GM12878 (cell line): ENCODE measurements at regions not wholly inside any gene's neighbourhood (a gene's known extent, or its start where the extent isn't known, plus 50 kb on each side); places are given as distances from the start of the nearest gene placed in this dataset.

ENCODE experiments used
- ATAC-seq: fragments of 200-7000 bp; cut with Tn5 transposase; 3 replicates; pipeline ENCODE4 v1.9.1; 2020; ENCODE audit warnings: mild to moderate bottlenecking, moderate library complexity
- BruUV-seq: library from RNA; stranded (reverse); fragments of 400-500 nt; replicated peaks from 2 replicates; lab custom pipeline; 2021; lab: Mats Ljungman, UMichigan
- CTCF ChIA-PET: fragments of 300-600 bp; sonication (Branson Sonifier 250); formaldehyde crosslinking; extraction: SDS; loops from one replicate; lab custom pipeline; 2021; ENCODE audit warnings: inconsistent platforms; lab: Yijun Ruan, JAX
- POLR2A ChIA-PET: fragments of 350-600 bp; formaldehyde crosslinking; extraction: SDS; loops from one replicate; lab custom pipeline; 2021; ENCODE audit warnings: inconsistent platforms; lab: Charles Lee
- RAD21 ChIA-PET: fragments of 300-600 bp; sonication (Branson Sonifier 250); formaldehyde crosslinking; loops from one replicate; lab custom pipeline; 2023; ENCODE audit warnings: antibody characterized with exemption; ENCODE audit not compliant: unreplicated experiment; lab: Charles Lee
- SMC1A ChIA-PET: fragments of 300-600 bp; sonication (Branson Sonifier 250); formaldehyde crosslinking; loops from one replicate; lab custom pipeline; 2023; ENCODE audit not compliant: unreplicated experiment, uncharacterized antibody; lab: Charles Lee
- DNase-seq: peaks from one replicate; pipeline ENCODE4 v3.0.0-alpha.2; 2011; ENCODE audit warnings: low read depth, low spot score
- FAIRE-seq: peaks from 3 replicates; lab custom pipeline; 2011; peaks lifted over from hg19 to GRCh38; lab: Jason Lieb, UNC
- H2AFZ ChIP-seq: 2 replicates; pipeline ENCODE4 v1.6.0; 2011; ENCODE audit warnings: low read depth, low read length, control low read depth; ENCODE audit not compliant: control insufficient read depth
- H3K27ac ChIP-seq: 2 replicates; pipeline ENCODE4 v1.5.1; 2011; ENCODE audit warnings: control low read depth; ENCODE audit not compliant: control insufficient read depth, insufficient read depth
- H3K27me3 ChIP-seq, 2 experiments: replicated peaks in 1 of 2; 2 replicates each; pipeline versions ENCODE4 v1.6.0 to v1.6.1; 2011; ENCODE audit warnings: low read length in 1 of 2; ENCODE audit not compliant: control insufficient read depth in 2 of 2, insufficient read depth in 2 of 2
- H3K36me3 ChIP-seq, 2 experiments: 2 replicates each; pipeline ENCODE4 v1.5.1; 2011; ENCODE audit warnings: low read length in 1 of 2; ENCODE audit not compliant: control insufficient read depth in 2 of 2, insufficient read depth in 2 of 2
- H3K4me1 ChIP-seq: 2 replicates; pipeline ENCODE4 v1.6.1; 2011; ENCODE audit warnings: mild to moderate bottlenecking, low read length, moderate library complexity, mixed read lengths; ENCODE audit not compliant: control insufficient read depth, insufficient read depth
- H3K4me2 ChIP-seq: 2 replicates; pipeline ENCODE4 v1.6.0; 2011; ENCODE audit warnings: control low read depth; ENCODE audit not compliant: control insufficient read depth, insufficient read depth
- H3K4me3 ChIP-seq: fragments of 200-600 bp; sonication (generic); 2 replicates; pipeline ENCODE4 v1.5.1; 2016
- H3K79me2 ChIP-seq: 2 replicates; pipeline ENCODE4 v1.6.0; 2011; ENCODE audit warnings: low read length; ENCODE audit not compliant: control insufficient read depth, insufficient read depth
- H3K9ac ChIP-seq: 2 replicates; pipeline ENCODE4 v1.8.0; 2011; ENCODE audit warnings: low read length, control low read depth, mixed read lengths; ENCODE audit not compliant: control insufficient read depth, insufficient read depth
- H3K9me3 ChIP-seq: replicated peaks from 3 replicates; pipeline ENCODE4 v1.5.1; 2011; ENCODE audit warnings: mild to moderate bottlenecking, low read length; ENCODE audit not compliant: control insufficient read depth, insufficient read depth
- H4K20me1 ChIP-seq: 2 replicates; pipeline ENCODE4 v1.6.0; 2011; ENCODE audit not compliant: control insufficient read depth, insufficient read depth
- FOXM1 ChIP-seq: IDR thresholded peaks from 2 replicates; pipeline ENCODE4 v1.6.1; 2012; ENCODE audit warnings: low read depth, mild to moderate bottlenecking, inconsistent platforms, low read length, moderate library complexity
- IKZF2 ChIP-seq, 2 experiments: fragments of 450-650 bp; IDR thresholded peaks; 2 replicates each; pipeline ENCODE4 v1.6.1; 2017; ENCODE audit warnings: mild to moderate bottlenecking in 2 of 2, moderate library complexity in 2 of 2
- KDM1A ChIP-seq: fragments of 200-600 bp; sonication (generic); IDR thresholded peaks from 2 replicates; pipeline ENCODE4 v1.6.1; 2016; ENCODE audit warnings: borderline replicate concordance
- MTA3 ChIP-seq: IDR thresholded peaks from 2 replicates; pipeline ENCODE4 v1.6.1; 2012; ENCODE audit warnings: low read length, inconsistent platforms, borderline replicate concordance
- NFYA ChIP-seq: IDR thresholded peaks from 2 replicates; pipeline ENCODE4 v1.6.1; 2011; ENCODE audit warnings: low read depth, mild to moderate bottlenecking, low read length, improper control_type of control experiment, borderline replicate concordance
- NR2C2 ChIP-seq: IDR thresholded peaks from 2 replicates; pipeline ENCODE4 v1.6.1; 2011; ENCODE audit warnings: borderline replicate concordance, low read depth; ENCODE audit not compliant: control insufficient read depth, insufficient read length
- RELA ChIP-seq: fragments of 450-650 bp; IDR thresholded peaks from 2 replicates; pipeline ENCODE4 v1.8.0; 2014; ENCODE audit warnings: borderline replicate concordance; ENCODE audit not compliant: partially characterized antibody
- RUNX3 ChIP-seq: IDR thresholded peaks from 2 replicates; pipeline ENCODE4 v1.6.1; 2012; ENCODE audit warnings: low read length, inconsistent platforms
- STAT1 ChIP-seq: fragments of 450-650 bp; conservative IDR thresholded peaks from 2 replicates; pipeline ENCODE4 v1.6.1; 2014; ENCODE audit warnings: antibody characterized with exemption, mild to moderate bottlenecking
- TBL1XR1 ChIP-seq: IDR thresholded peaks from 2 replicates; pipeline ENCODE4 v1.6.1; 2012; ENCODE audit warnings: low read depth, low read length, improper control_type of control experiment
- WRNIP1 ChIP-seq: IDR thresholded peaks from 2 replicates; pipeline ENCODE4 v1.6.1; 2011; ENCODE audit warnings: low read depth, low read length, improper control_type of control experiment, borderline replicate concordance
- ZNF207 ChIP-seq: fragments of 450-650 bp; IDR thresholded peaks from 2 replicates; pipeline ENCODE4 v1.6.1; 2014; ENCODE audit warnings: antibody characterized with exemption, mild to moderate bottlenecking, borderline replicate concordance
- WGBS: methylation state at CpG from one replicate; pipeline ENCODE4 v1.1.6; 2016; ENCODE audit warnings: low lambda C conversion rate; ENCODE audit not compliant: insufficient replicate concordance, insufficient coverage; ENCODE audit errors: missing lambda C conversion rate; 5-methylcytosine and 5-hydroxymethylcytosine counted together
- in situ Hi-C: fragments of 300-500 bp; cut with MboI; formaldehyde crosslinking; loops from 9 replicates; pipeline ENCODE4 v1.14.3; 2018; ENCODE audit warnings: mixed read lengths
- intact Hi-C: fragments of 100-400 bp; cut with micrococcal nuclease; formaldehyde crosslinking; loops from one replicate; pipeline ENCODE4 v1.14.2; 2022; ENCODE audit not compliant: unreplicated experiment

GRCh38 chr1:38466487-38466886 lies 393.1 kb downstream of the RRAGC start:
- intact Hi-C loops, result no loop called here
- FAIRE-seq (no peak), DNase-seq (no peak), ATAC-seq (no peak)
- Histone ChIP-seq H3K9ac (no peak overlapping the region), H3K4me3 (no peak overlapping the region), H3K4me2 (no peak overlapping the region), H3K27me3 (no peaks in the 10 kb centered on the region), H3K36me3 (no peaks in the 10 kb centered on the region), H3K4me1 (no peaks in the 10 kb centered on the region), H4K20me1 (no peaks in the 10 kb centered on the region), H2AFZ (no peak overlapping the region), H3K79me2 (no peaks in the 10 kb centered on the region), H3K9me3 (no peaks in the 10 kb centered on the region), H3K27ac (no peak overlapping the region)
- ChIA-PET POLR2A (no interaction called here), RAD21 (no interaction called here), SMC1A (interaction anchor here (0.6 to 2.1 kb wide), 2 partner anchors 8 to 10 kb away, joined by 3 to 14 read pairs; no protein-coding TSS in a partner anchor), CTCF (no interaction called here)
- no TSS peak for BruUV-seq
- 50% methylated on average over 2 of the region's 2 CpGs for WGBS
- in situ Hi-C loops, result no loop called here
- peak; percentile 42; the same call in 1 of the 2 replicates for TF ChIP-seq RUNX3
- TF ChIP-seq FOXM1, result no peak

GRCh38 chr1:38465460-38465859 lies 394.1 kb downstream of the RRAGC start:
- RAD21 ChIA-PET, result no interaction called here
- H3K4me1 ChIP-seq, result no peaks in the 10 kb centered on the region
- H3K4me2 ChIP-seq, result no peak overlapping the region
- H2AFZ ChIP-seq, result no peak overlapping the region
- H3K36me3 ChIP-seq, result no peaks in the 10 kb centered on the region
- no peak for TF ChIP-seq NR2C2
- TF ChIP-seq IKZF2 (IDR thresholded peaks at IDR 0.05), result no peak
- TF ChIP-seq MTA3, result no peak
- no peak for TF ChIP-seq TBL1XR1
- TF ChIP-seq WRNIP1, result no peak
- TF ChIP-seq KDM1A, result no peak
- TF ChIP-seq RELA, result no peak
- TF ChIP-seq STAT1, result no peak
- no peak for TF ChIP-seq ZNF207
- no peak for TF ChIP-seq NFYA
- TF ChIP-seq, all 136 proteins: peak for 0
- FAIRE-seq (no peak), DNase-seq (no peak), ATAC-seq (no peak)
- POLR2A ChIA-PET, result no interaction called here
- Histone ChIP-seq H4K20me1 (no peaks in the 10 kb centered on the region), H3K27ac (no peak overlapping the region), H3K79me2 (no peaks in the 10 kb centered on the region), H3K9me3 (no peaks in the 10 kb centered on the region), H3K4me3 (no peak overlapping the region), H3K27me3 (no peaks in the 10 kb centered on the region), H3K9ac (no peak overlapping the region)
- WGBS, result 72% methylated on average over 4 of the region's 4 CpGs
- CTCF ChIA-PET, result no interaction called here
- no TSS peak for BruUV-seq
- intact Hi-C loops, result no loop called here
- in situ Hi-C loops, result no loop called here
- SMC1A ChIA-PET, result interaction anchor here (2.1 kb wide), 1 partner anchor 9 kb away, joined by 14 read pairs; no protein-coding TSS in a partner anchor
